HG02981 (cell line): ENCODE measurements at regions not wholly inside any gene's neighbourhood (a gene's known extent, or its start where the extent isn't known, plus 50 kb on each side); places are given as distances from the start of the nearest gene placed in this dataset.

Experiments
- ATAC-seq: cut with Tn5 transposase; IDR thresholded peaks from one replicate; pipeline ENCODE4 v1.9.1; 2021; ENCODE audit warnings: mild to moderate bottlenecking, moderate library complexity; ENCODE audit not compliant: unreplicated experiment

DNA sequence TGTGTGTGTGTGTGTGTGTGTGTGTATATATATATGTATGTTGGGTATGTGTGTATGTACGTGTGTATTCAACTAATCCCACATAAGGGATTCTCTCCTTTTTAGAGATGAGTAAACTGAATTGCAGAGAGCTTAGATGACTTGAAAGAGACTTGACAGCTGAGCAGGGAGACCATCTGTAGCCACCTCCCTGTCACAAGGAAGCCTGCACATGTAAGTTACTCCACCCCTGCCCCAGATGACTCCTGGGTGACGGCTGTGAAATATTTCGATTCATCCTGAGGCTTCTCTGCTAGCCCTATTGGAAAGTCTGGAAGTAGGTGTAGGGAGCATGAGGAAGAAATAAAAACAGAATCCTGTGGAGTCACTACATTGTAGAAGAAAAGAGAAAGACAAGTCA is 480.4 kb downstream of the FOXO1 start:
- ATAC-seq: no peak

DNA sequence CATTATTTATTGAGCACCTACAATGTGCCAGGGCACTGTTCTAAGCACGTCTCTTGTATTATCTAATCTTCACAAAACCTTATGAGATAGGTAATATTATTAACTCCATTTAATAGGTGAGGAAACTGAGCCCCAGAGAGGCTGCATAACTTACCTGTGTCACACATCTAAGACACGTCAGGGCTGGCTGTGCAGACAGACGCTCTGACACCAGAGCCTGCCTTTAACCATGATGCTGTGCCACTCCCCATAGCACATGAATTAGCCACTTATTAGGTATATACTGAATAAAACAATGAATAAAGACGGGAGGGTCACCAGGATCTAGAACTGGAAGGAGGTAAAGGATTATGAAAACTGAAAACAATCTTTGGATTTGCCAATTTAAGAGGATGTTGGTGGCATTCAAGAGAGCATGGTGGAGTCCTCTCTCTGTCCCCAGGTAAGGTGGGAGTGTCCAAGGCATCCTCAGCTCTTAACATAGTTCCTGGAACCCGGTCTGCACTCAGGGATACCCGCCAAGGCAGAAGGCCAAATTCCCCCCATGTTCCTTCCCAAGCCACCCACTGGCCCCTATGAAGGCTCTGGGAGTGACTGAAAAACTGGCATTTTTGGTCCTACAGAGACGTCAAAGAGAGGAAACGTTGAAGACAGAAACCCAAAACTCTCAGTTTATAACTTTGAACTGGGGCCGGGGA is 479.7 kb downstream of the FOXO1 start:
- no peak for ATAC-seq

DNA sequence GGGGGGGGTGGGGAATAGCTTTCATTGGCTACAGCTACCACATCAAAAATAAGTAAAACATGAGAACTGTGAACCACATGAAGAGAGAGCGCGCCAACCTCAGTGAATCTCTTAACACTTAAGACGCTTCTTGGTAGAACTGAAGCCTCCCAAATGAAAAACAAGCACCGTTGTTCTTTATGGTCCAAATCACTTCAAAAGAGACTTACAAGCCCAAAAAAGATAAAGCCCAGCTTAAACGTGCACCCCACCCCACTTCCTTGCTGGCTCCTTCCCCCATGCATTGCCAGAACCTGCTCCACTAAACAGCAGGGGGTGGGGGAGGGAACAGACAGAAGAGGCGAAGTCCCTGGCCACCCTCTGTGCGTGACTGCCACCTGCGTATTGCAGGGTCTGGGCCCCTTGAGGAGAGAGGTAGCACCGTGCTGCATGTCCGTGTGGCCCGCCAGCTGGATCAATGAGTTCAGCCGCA is 479.1 kb downstream of the FOXO1 start:
- ATAC-seq: no peak

DNA sequence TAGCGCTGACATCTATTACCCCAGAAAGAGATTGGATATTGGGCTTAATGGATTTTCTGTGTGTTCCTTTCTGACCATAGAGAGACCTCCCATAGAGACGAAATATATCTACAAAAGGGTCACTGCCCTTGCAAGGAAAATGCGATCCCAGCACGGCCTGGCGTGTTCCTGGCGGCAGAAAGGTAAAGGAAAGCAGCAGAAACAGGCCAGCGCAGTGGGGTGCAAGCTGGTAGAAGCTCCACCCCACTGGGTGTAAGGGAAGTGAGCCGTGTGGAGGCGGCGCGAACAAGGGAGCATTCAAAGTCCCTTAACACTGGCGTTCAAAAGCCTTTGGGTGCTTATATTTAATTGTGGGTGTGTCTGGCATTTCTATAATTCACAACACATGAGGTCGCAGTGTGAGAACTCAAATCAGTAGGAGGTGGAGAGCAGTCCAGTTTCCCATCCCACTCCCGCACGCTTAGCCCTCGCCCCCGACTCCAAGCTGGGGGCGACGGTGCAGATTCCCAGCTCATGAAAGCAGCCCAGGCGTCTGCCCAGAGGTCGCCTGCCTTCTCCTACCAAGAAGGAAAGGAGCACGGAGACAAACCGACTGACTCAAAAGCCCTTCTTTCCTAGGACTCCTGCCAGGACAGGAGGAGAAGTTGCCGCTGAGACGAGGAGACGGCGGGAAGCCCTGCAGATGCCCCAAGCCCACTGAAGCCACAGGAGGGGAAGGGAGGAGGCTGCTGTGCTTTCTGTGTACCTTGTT is 478.4 kb downstream of the FOXO1 start:
- no peak for ATAC-seq

DNA sequence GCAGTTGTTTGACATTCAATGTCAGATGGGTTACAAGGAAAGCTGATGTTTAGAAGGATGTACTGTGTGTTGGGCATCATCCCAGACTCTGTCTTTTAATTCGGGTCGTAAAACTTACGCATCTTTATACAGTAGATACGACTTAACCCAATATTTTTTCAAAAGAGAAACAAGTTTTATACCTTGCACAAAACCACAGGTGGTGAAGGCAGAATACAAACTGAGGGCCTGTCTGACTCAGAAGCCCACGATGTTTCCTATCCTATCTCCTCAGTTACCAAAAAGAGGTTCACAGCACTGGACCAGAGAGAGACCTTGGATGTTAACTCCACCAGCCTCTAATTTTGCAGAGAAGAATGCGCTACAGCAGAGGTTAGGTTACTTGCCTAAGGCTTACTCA is 477.0 kb downstream of the FOXO1 start:
- no peak for ATAC-seq

DNA sequence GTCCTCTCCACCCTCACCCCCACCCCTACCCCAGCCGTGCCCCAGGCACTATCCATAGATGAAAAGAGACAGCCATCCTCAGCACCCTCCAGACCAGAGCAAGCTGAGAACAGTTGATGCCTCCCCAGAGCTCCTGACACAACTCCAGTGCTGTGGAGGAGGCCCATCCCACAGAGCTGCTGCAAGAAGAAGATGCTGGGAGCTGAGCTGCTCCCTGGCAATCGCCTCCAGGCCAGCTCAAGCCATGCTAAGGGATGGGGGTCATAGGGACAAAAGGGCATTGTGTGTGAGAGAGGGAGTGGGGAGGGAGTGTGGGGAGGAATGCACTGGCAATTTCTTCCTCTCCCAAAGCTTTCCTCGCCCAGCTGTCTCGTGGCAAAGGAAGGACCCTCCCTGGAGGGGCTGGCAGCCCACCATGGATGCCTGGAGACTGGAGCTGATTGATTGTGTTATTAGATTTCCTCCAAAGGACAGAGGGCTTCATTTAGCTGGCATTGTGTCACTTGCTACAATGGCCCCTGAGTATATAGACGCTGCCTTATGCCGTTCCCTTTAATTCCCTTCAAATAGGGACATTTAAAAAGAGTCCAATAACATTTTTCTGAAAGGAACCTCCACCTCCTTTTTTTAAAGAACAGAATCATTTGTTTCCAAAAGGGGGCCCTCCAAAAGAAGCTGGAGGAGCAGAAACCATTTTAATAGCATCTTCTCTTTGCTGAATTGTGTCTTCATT is 476.4 kb downstream of the FOXO1 start:
- no peak for ATAC-seq

DNA sequence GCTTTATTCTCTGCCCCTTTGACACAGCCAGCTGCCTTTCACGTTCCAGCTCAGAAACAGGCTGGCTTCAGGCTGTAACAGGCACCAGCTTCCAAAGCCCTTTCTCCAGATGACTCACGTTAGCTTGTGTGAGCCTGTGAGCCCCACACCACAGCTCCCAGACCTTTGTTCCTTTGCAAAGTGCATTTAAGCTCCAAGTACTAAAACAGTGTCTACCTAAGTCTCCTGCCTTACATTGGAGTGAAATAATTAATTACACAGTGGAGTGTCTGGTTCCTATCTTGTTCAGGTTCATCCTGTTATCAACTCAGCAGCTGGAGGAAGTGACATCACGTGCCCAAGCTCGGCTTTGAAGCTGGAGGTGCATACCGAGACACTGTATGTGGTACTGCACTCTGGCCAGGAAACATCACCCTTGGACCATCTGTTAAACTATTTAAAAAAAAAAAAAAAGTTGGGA is 475.8 kb downstream of the FOXO1 start:
- ATAC-seq: no peak

DNA sequence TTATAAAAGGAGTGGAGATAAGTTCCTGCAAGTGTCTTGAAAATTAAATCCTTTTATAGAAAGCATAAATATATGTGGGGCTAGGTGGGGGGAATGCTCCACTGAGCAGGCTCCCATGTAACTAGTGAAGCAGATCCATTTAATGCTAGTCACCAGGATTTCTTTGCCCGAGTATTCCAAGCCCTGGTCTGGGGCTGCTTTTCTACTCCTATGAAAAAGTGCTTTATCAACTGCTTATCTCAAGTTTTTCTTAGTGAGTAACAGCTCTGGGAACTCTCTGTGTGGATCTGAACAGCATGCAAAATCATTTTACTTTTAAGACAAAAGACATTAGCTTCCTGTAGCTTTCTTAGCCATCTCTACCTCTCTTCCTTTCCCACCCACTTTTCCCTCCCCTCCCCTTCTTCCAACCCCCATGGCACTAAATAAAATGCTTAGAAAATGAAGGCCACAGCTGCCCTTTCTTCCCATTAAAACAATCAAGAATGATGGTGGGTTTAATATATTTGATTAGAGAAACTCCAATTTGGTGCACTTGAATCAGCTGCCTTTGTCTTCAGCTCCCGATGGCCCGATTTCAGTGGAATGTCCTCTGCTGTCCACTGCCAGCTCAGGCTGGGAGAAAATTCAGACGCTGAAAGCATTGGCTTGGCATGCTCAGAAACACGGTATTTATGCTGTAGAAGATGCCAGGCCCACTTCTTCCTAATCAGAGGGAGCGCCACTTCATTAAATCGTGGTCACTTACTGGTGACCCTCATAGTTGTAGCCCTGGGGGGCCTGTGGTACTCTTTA is 475.1 kb downstream of the FOXO1 start:
- no peak for ATAC-seq

DNA sequence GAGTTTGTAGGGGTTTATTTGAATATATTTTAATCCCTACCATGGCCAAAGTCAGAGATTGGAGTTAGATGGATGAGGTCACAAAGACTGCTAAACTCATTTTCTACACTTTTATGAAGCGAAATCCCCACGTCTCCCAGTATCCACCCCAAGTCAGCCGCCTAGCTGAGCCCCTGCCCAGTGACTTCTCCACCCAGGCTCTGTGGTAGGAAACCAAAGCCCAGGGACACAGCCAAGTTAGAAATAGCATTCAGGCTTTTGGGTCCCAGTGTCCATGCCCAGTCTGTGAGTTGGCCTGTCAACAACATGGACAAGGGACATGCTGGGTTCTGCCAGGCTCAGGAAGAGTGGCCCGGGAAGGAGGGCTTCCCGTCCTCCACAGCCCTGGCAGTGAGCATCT is 474.0 kb downstream of the FOXO1 start:
- no peak for ATAC-seq

DNA sequence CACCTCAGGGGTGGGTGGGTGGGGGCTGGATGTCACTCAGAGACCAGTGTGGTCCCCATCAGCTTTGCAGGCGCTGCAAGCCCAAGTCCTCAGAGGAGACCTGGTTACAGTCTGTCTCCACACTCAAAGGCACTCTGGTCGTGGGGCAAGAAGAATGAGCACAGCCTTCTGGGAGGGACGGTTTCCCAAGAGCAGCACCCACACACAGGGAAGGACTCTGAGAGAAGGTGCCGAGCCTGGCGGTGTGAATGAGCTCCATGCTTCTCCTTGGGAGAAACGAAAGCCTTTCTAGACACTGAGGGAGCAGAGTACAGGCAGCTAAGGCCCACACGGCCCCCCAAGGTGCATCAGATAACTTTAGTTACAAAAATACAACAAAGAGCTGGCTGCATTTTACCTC is 473.6 kb downstream of the FOXO1 start:
- no peak for ATAC-seq

DNA sequence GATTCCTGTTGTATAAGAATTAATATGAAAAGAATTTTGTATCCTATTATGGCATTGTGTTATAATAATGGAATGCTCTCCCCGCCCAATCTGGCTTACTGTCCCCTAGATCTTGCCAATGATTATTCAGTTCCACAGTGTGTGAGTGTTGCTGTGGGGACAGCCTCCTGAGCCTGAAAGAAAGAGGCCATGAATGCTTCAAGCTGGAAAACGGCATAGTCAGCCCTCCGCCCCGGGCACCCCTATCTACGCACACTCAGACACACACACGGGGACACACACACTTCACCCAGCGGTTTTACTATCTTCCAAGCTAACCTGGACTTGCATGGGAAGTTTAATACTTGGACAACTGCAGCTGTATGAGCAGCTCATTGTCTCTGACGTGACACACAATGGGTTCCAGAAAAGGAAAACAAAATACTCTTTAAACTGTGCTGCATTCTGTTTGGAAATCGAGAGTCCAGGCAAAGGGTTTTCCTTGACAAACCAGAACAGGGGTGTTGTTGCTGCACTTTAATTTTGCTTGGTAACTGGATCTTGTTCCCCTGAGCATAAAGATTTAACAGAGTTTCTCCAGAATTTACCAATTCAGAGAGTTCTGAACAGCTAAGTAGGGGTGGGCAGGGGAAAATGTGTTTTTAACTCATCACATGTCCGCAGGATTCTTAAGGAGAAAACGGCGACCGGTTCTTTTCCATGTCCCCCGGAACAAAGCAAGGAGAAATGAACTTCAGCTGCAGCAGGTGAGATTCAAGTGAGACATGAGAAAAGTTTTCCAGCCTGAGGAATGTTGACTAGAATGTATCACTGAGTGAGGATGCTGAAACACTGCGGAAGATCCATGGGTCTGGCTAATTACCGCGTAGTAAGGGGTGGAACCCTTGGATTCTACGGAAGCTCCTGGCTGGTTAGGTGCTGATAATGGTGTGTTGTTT is 472.9 kb downstream of the FOXO1 start:
- ATAC-seq: no peak

DNA sequence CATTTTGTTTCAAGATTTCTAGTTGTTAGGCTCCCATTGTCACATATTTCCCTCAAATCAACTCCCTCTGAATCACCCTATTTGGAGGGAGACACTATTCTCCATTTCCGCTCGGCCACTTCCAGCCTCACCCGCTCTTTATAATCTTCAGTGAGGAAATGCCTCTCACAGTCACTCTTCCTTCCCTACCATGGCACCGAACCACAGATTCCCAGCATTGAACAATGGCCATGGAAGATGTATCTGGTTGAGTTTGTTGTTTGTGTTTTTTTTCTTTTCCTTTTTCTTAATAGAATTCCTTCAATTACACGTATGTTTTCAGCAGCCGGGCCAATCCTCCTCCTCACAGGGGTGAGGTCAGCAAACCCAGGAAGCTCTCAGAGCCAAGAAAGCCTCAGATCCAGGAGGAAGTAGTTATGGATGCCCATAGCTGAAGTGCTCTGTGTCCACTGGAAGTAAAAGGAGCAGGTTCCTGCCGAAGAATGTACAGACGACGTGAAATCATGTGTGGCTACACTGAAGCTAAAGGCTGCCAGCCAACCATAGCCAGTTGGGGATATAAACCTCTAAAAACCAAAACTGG is 472.1 kb downstream of the FOXO1 start:
- no peak for ATAC-seq

DNA sequence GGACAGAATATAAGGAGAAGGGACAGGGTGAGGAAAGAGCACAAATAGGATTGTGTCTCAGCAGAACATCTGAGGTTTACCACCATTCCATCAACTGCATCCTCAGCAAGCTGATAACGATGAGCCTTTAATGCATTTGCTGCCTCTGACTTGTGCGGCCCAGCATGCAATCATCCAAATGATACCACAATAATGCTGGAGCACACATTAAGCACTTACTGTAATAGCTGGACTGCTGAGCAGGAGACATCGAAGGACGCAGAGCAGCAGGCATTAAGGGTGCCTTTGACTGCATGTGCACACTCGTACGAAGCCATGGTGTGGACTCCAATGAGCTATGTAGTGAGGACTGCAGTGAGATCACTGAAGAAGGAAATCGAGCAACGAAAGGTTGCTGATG is 469.4 kb downstream of the FOXO1 start:
- ATAC-seq: no peak

DNA sequence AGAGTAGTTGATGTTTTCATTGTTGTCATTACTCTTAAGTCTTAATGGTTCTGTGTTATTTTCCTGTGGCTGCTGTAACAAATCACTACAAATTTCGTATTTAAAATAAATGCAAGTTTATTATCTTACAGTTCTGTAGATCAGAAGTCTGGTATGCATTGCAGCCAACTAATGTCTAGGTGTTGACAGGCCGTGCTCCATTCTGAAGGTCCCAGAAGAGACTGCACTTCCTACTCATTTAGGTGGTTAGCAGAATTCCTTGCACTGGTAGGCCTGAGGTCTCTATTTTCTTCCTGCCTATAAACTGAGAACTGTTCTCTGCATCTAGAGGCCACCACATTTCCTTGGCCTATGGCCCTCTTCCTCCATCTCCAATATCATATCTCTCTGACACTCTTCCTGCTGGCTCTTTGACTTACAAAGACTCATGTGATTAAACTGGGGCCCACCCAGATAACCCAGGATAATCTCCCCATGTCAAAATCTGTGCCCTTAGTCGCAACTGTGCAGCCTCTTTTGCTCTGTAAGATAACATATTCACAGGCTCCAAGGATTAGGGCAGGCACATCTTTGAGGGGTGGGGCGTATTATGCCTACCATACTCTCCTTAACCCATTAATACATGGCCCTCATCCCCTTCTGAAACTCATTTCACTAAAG is 468.4 kb downstream of the FOXO1 start:
- ATAC-seq: no peak

DNA sequence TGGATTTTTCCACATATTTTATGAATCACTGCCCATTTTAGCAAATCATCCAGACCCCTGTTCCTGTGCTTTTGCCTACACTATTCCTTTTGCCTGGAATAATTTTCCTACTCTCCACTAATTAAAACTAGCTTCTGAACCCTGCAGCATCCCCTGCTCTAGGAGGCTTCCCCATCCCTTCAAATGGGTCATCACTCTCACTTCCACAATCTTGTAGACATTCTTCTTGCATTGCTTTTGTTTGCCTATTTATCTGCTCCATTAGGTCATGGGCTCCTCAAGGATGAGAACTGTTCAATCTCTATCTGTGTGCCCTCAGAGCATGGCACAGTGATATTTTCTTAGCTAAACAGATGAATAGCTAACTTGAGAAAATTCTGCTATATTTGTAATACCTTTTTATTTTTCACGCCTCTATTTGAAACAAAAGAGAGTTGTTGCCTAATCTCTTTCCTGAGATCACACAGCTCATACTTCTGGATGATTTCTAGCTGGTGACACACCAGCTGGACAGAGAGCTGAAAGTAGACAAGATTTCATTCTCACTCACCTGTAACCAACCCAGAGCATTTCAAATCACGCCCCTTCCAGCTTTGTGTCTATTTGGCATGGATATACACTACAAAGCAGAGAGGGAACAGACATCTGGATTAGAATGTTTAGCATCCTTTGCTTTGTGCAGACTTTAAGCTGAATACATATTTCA is 466.0 kb downstream of the FOXO1 start:
- no peak for ATAC-seq

DNA sequence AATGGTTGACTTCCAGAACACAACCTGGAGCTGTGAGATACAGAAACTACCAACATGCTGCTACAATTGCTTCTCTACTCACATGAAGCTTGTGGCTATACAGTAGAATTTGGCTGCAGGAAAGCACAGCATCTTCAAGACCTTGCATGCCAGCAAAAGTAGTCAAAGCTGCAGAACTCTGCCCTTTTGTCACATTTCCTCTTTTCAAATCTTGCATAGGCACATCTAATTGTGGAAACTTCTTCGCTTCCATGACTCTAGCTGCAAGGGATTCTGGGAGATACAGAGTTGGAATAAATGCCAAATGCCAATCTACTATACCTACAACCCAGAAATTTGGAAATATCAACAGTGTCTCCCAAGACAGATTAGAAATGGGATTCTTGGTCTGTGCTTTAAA is 462.2 kb downstream of the FOXO1 start:
- ATAC-seq: no peak

DNA sequence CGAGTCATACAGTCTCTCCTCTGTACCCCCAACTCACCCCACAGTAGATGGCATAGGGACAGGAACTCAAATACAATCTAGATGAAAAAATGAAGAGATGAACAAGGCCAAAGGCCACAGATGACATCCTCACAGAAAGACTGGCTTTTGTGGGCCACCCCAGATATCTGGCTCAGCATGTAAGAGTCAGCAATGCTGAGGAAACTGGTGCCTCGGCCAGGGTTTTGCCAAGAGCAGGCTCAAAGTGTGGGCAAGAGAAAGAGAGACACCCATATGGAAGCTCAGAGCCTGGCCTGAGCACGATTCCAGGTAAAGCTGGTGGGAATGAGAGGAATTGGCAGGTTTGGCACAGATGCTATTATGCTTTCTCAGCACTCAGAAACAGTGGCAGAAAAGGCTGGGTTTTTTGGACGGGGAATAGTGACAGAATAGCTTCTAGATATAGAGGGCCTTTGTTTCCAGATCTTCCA is 460.6 kb downstream of the FOXO1 start:
- no peak for ATAC-seq
